ENCODE measurements at regions not wholly inside any gene's neighbourhood (a gene's known extent, or its start where the extent isn't known, plus 50 kb on each side); places are given as distances from the start of the nearest gene placed in this dataset.

- H3K27ac ChIP-seq (ENCODE audit: low read depth, low read length, poor library complexity, severe bottlenecking), result no peak overlapping the region
- no TSS peak for BruUV-seq (replicated peaks)
- intact Hi-C loops (cut with micrococcal nuclease; ENCODE audit: unreplicated experiment), result no loop called here
- POLR2A ChIA-PET (ENCODE audit: low non-redundant PET), result no interaction called here
- CTCF ChIA-PET, result no interaction called here
- TF ChIP-seq EZH2 (IDR thresholded peaks at IDR 0.05; ENCODE audit: borderline replicate concordance, low read depth, low read length, poor library complexity, severe bottlenecking) (no peak), CTCF (conservative IDR thresholded peaks at IDR 0.05; ENCODE audit: low read depth, low read length) (no peak)
- no peaks in the 10 kb centered on the region for H3K36me3 ChIP-seq (ENCODE audit: insufficient read depth, low read length, poor library complexity, severe bottlenecking)
- no peaks in the 10 kb centered on the region for H3K9me3 ChIP-seq (ENCODE audit: low read depth, low read length, poor library complexity, severe bottlenecking)
- DNase-seq (ENCODE audit: low spot score), result no peak
- H3K27me3 ChIP-seq (replicated peaks; ENCODE audit: insufficient read depth, low read depth, low read length, poor library complexity), result no peaks in the 10 kb centered on the region
- H3K4me3 ChIP-seq (ENCODE audit: low read depth, low read length, poor library complexity, severe bottlenecking), result no peak overlapping the region
- H3K4me1 ChIP-seq (ENCODE audit: insufficient read depth, low read length, poor library complexity, severe bottlenecking), result no peaks in the 10 kb centered on the region
Measured at GRCh38 chr5:123718238-123718637, 206.3 kb downstream of the CSNK1G3 start.

GRCh38 chr5:123717139-123717538 lies 205.2 kb downstream of the CSNK1G3 start:
- TF ChIP-seq EZH2 (IDR thresholded peaks at IDR 0.05; ENCODE audit: borderline replicate concordance, low read depth, low read length, poor library complexity, severe bottlenecking), result no peak
- TF ChIP-seq CTCF (conservative IDR thresholded peaks at IDR 0.05; ENCODE audit: low read depth, low read length), result no peak
- POLR2A ChIA-PET (ENCODE audit: low non-redundant PET), result no interaction called here
- no peak for DNase-seq (ENCODE audit: low spot score)
- no peak overlapping the region for H3K4me3 ChIP-seq (ENCODE audit: low read depth, low read length, poor library complexity, severe bottlenecking)
- intact Hi-C loops (cut with micrococcal nuclease; ENCODE audit: unreplicated experiment), result no loop called here
- no peaks in the 10 kb centered on the region for H3K27me3 ChIP-seq (replicated peaks; ENCODE audit: insufficient read depth, low read depth, low read length, poor library complexity)
- BruUV-seq (replicated peaks), result no TSS peak
- H3K27ac ChIP-seq (ENCODE audit: low read depth, low read length, poor library complexity, severe bottlenecking), result no peak overlapping the region
- CTCF ChIA-PET, result no interaction called here
- no peaks in the 10 kb centered on the region for H3K9me3 ChIP-seq (ENCODE audit: low read depth, low read length, poor library complexity, severe bottlenecking)
- no peaks in the 10 kb centered on the region for H3K36me3 ChIP-seq (ENCODE audit: insufficient read depth, low read length, poor library complexity, severe bottlenecking)
- H3K4me1 ChIP-seq (ENCODE audit: insufficient read depth, low read length, poor library complexity, severe bottlenecking), result no peaks in the 10 kb centered on the region

- peak overlapping the region; percentile 47 for H3K27ac ChIP-seq (ENCODE audit: low read depth, low read length, poor library complexity, severe bottlenecking)
- TF ChIP-seq EZH2 (IDR thresholded peaks at IDR 0.05; ENCODE audit: borderline replicate concordance, low read depth, low read length, poor library complexity, severe bottlenecking) (no peak), CTCF (conservative IDR thresholded peaks at IDR 0.05; ENCODE audit: low read depth, low read length) (no peak)
- peaks cover 8% of the 10 kb centered on the region for H3K4me1 ChIP-seq (ENCODE audit: insufficient read depth, low read length, poor library complexity, severe bottlenecking)
- CTCF ChIA-PET, result no interaction called here
- H3K9me3 ChIP-seq (ENCODE audit: low read depth, low read length, poor library complexity, severe bottlenecking), result no peaks in the 10 kb centered on the region
- POLR2A ChIA-PET (ENCODE audit: low non-redundant PET), result no interaction called here
- intact Hi-C loops (cut with micrococcal nuclease; ENCODE audit: unreplicated experiment), result no loop called here
- H3K36me3 ChIP-seq (ENCODE audit: insufficient read depth, low read length, poor library complexity, severe bottlenecking), result no peaks in the 10 kb centered on the region
- H3K27me3 ChIP-seq (replicated peaks; ENCODE audit: insufficient read depth, low read depth, low read length, poor library complexity), result no peaks in the 10 kb centered on the region
- H3K4me3 ChIP-seq (ENCODE audit: low read depth, low read length, poor library complexity, severe bottlenecking), result no peak overlapping the region
- no peak for DNase-seq (ENCODE audit: low spot score)
- no TSS peak for BruUV-seq (replicated peaks)
Measured at GRCh38 chr5:123710031-123710430, 198.1 kb downstream of the CSNK1G3 start.
